Endothelial cell of umbilical vein (primary cell): ENCODE measurements at regions not wholly inside any gene's neighbourhood (a gene's known extent, or its start where the extent isn't known, plus 50 kb on each side); places are given as distances from the start of the nearest gene placed in this dataset.

Experiments
- POLR2A ChIP-seq: IDR thresholded peaks from 2 replicates; pipeline ENCODE4 v1.6.1; 2012; ENCODE audit warnings: low read depth, mild to moderate bottlenecking, control low read depth, low read length
- POLR2AphosphoS5 ChIP-seq: IDR thresholded peaks from 2 replicates; pipeline ENCODE4 v1.6.1; 2012; ENCODE audit warnings: low read depth, mild to moderate bottlenecking, control low read depth, low read length, moderate library complexity; ENCODE audit not compliant: insufficient read depth
- TF ChIP-seq, protein P1 (sequence below), 2 donors: IDR thresholded peaks; 1 replicate in 1 of 2; 2 replicates in 1 of 2; pipeline ENCODE4 v1.5.1; 2011; ENCODE audit warnings: low read length in 2 of 2, mild to moderate bottlenecking in 2 of 2, moderate library complexity in 2 of 2, control low read depth in 1 of 2, inconsistent platforms in 1 of 2, low read depth in 1 of 2; ENCODE audit not compliant: insufficient read depth in 1 of 2; ENCODE audit errors: extremely low read depth in 1 of 2
- TF ChIP-seq, protein P2 (sequence below): IDR thresholded peaks from 2 replicates; pipeline ENCODE4 v1.6.1; 2011; ENCODE audit not compliant: insufficient read depth, insufficient read length

DNA sequence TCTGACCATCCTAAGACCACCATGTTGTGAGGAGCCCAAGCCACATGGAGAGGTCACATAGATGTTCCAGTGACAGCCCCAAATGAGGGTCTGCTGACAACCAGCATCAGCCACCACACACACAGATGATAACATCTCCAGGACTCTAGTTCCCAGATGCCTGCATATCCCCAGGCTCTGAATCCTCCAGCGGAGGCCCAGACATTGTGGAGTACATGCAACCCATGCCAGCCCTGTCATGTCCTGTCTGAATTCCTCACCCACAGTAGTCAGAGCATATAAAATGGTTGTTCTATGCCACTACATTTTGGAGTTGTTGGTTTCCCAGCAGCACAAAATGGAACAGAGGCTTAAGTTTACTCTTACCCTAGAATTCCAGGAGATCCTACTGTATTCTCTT, 122.0 kb upstream of the SLC35G4 start:
- TF ChIP-seq, protein P1, sequence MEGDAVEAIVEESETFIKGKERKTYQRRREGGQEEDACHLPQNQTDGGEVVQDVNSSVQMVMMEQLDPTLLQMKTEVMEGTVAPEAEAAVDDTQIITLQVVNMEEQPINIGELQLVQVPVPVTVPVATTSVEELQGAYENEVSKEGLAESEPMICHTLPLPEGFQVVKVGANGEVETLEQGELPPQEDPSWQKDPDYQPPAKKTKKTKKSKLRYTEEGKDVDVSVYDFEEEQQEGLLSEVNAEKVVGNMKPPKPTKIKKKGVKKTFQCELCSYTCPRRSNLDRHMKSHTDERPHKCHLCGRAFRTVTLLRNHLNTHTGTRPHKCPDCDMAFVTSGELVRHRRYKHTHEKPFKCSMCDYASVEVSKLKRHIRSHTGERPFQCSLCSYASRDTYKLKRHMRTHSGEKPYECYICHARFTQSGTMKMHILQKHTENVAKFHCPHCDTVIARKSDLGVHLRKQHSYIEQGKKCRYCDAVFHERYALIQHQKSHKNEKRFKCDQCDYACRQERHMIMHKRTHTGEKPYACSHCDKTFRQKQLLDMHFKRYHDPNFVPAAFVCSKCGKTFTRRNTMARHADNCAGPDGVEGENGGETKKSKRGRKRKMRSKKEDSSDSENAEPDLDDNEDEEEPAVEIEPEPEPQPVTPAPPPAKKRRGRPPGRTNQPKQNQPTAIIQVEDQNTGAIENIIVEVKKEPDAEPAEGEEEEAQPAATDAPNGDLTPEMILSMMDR (IDR thresholded peaks at IDR 0.05; ENCODE audit: extremely low read depth in 1 of 2, insufficient read depth in 1 of 2, low read depth in 1 of 2, low read length in 2 of 2), result no peak
- no peak for TF ChIP-seq POLR2AphosphoS5
- no peak for TF ChIP-seq POLR2A
- TF ChIP-seq, protein P2, sequence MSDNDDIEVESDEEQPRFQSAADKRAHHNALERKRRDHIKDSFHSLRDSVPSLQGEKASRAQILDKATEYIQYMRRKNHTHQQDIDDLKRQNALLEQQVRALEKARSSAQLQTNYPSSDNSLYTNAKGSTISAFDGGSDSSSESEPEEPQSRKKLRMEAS, result no peak
